Activated T-helper 17 cell treated with anti-CD3 and anti-CD28 coated beads, Interleukin-2, amount 50 U/mL, for 72 hours (primary cell): ENCODE measurements at regions not wholly inside any gene's neighbourhood (a gene's known extent, or its start where the extent isn't known, plus 50 kb on each side); places are given as distances from the start of the nearest gene placed in this dataset.

Source experiments
- ATAC-seq: fragments of 150-1000 bp; cut with Tn5 transposase; replicated peaks from 2 replicates; pipeline ENCODE4 v1.10.0; 2021; ENCODE audit warnings: mild to moderate bottlenecking, moderate library complexity
- H3K27ac Mint-ChIP-seq: one replicate; pipeline ENCODE4 v1.8.0; 2022; ENCODE audit warnings: mixed read lengths
- H3K27me3 Mint-ChIP-seq: one replicate; pipeline ENCODE4 v1.8.0; 2022; ENCODE audit warnings: mixed read lengths
- H3K36me3 Mint-ChIP-seq: one replicate; pipeline ENCODE4 v1.8.0; 2022; ENCODE audit warnings: low read depth, mild to moderate bottlenecking, mixed read lengths
- H3K4me1 Mint-ChIP-seq: one replicate; pipeline ENCODE4 v1.8.0; 2022; ENCODE audit warnings: mixed read lengths
- H3K4me3 Mint-ChIP-seq: one replicate; pipeline ENCODE4 v1.8.0; 2022; ENCODE audit warnings: mild to moderate bottlenecking, mixed read lengths
- H3K9me3 Mint-ChIP-seq: one replicate; pipeline ENCODE4 v1.8.0; 2022; ENCODE audit warnings: mixed read lengths

GRCh38 chr11:80486678-80487077, 1045.8 kb upstream of the TENM4 start:
- Mint-ChIP-seq H3K4me1 (no peaks in the 10 kb centered on the region), H3K9me3 (peaks cover 17% of the 10 kb centered on the region), H3K27ac (no peak overlapping the region), H3K4me3 (no peak overlapping the region), H3K27me3 (no peaks in the 10 kb centered on the region), H3K36me3 (no peaks in the 10 kb centered on the region)
- ATAC-seq: no peak

- H3K4me1 Mint-ChIP-seq: no peaks in the 10 kb centered on the region
Observed at GRCh38 chr11:80477178-80477577, 1036.3 kb upstream of the TENM4 start.

GRCh38 chr11:80473562-80473961, 1032.7 kb upstream of the TENM4 start:
- no peak overlapping the region for H3K27ac Mint-ChIP-seq
- no peaks in the 10 kb centered on the region for H3K27me3 Mint-ChIP-seq
- no peak for ATAC-seq
- H3K4me1 Mint-ChIP-seq: no peaks in the 10 kb centered on the region
- no peak overlapping the region for H3K4me3 Mint-ChIP-seq
- H3K36me3 Mint-ChIP-seq: no peaks in the 10 kb centered on the region
- H3K9me3 Mint-ChIP-seq: peaks cover 13% of the 10 kb centered on the region

More at GRCh38 chr11:80477178-80477577, 1036.3 kb upstream of the TENM4 start:
- no peak for ATAC-seq
- Mint-ChIP-seq H3K36me3 (no peaks in the 10 kb centered on the region), H3K27ac (no peak overlapping the region), H3K9me3 (peaks cover 12% of the 10 kb centered on the region), H3K4me3 (no peak overlapping the region), H3K27me3 (no peaks in the 10 kb centered on the region)

GRCh38 chr11:80469871-80470270, 1029.0 kb upstream of the TENM4 start:
- H3K36me3 Mint-ChIP-seq: no peaks in the 10 kb centered on the region
- no peak overlapping the region for H3K27ac Mint-ChIP-seq
- no peaks in the 10 kb centered on the region for H3K4me1 Mint-ChIP-seq
- H3K27me3 Mint-ChIP-seq: no peaks in the 10 kb centered on the region
- peaks cover 28% of the 10 kb centered on the region for H3K9me3 Mint-ChIP-seq
- H3K4me3 Mint-ChIP-seq: no peak overlapping the region
- no peak for ATAC-seq

- no peak for ATAC-seq
- Mint-ChIP-seq H3K27ac (no peak overlapping the region), H3K4me3 (no peak overlapping the region), H3K27me3 (no peaks in the 10 kb centered on the region), H3K9me3 (peaks cover 27% of the 10 kb centered on the region), H3K4me1 (no peaks in the 10 kb centered on the region), H3K36me3 (no peaks in the 10 kb centered on the region)
Observed at GRCh38 chr11:80466570-80466969, 1025.7 kb upstream of the TENM4 start.

GRCh38 chr11:80462211-80462610, 1021.4 kb upstream of the TENM4 start:
- H3K27ac Mint-ChIP-seq: no peak overlapping the region
- no peak for ATAC-seq
- no peak overlapping the region for H3K4me3 Mint-ChIP-seq
- no peaks in the 10 kb centered on the region for H3K27me3 Mint-ChIP-seq
- no peaks in the 10 kb centered on the region for H3K4me1 Mint-ChIP-seq
- no peaks in the 10 kb centered on the region for H3K36me3 Mint-ChIP-seq
- H3K9me3 Mint-ChIP-seq: peaks cover 29% of the 10 kb centered on the region

- Mint-ChIP-seq H3K9me3 (peaks cover 22% of the 10 kb centered on the region), H3K36me3 (no peaks in the 10 kb centered on the region), H3K27ac (no peak overlapping the region), H3K27me3 (no peaks in the 10 kb centered on the region), H3K4me3 (no peak overlapping the region), H3K4me1 (no peaks in the 10 kb centered on the region)
- no peak for ATAC-seq
Observed at GRCh38 chr11:80458376-80458775, 1017.5 kb upstream of the TENM4 start.

GRCh38 chr11:80457823-80458222, 1017.0 kb upstream of the TENM4 start:
- H3K4me1 Mint-ChIP-seq: no peaks in the 10 kb centered on the region
- H3K9me3 Mint-ChIP-seq: peaks cover 22% of the 10 kb centered on the region
- no peak for ATAC-seq
- H3K36me3 Mint-ChIP-seq: no peaks in the 10 kb centered on the region
- no peak overlapping the region for H3K4me3 Mint-ChIP-seq
- no peaks in the 10 kb centered on the region for H3K27me3 Mint-ChIP-seq
- no peak overlapping the region for H3K27ac Mint-ChIP-seq

- ATAC-seq: no peak
- Mint-ChIP-seq H3K4me1 (no peaks in the 10 kb centered on the region), H3K4me3 (no peak overlapping the region), H3K27ac (no peak overlapping the region), H3K27me3 (no peaks in the 10 kb centered on the region), H3K9me3 (peaks cover 27% of the 10 kb centered on the region), H3K36me3 (no peaks in the 10 kb centered on the region)
Observed at GRCh38 chr11:80455818-80456217, 1015.0 kb upstream of the TENM4 start.

- H3K27ac Mint-ChIP-seq: no peak overlapping the region
- peaks cover 24% of the 10 kb centered on the region for H3K9me3 Mint-ChIP-seq
- no peaks in the 10 kb centered on the region for H3K4me1 Mint-ChIP-seq
- no peak for ATAC-seq
- no peaks in the 10 kb centered on the region for H3K27me3 Mint-ChIP-seq
- no peaks in the 10 kb centered on the region for H3K36me3 Mint-ChIP-seq
- no peak overlapping the region for H3K4me3 Mint-ChIP-seq
Observed at GRCh38 chr11:80451105-80451504, 1010.3 kb upstream of the TENM4 start.

GRCh38 chr11:80448709-80449108, 1007.9 kb upstream of the TENM4 start:
- Mint-ChIP-seq H3K9me3 (peaks cover 20% of the 10 kb centered on the region), H3K4me1 (no peaks in the 10 kb centered on the region), H3K36me3 (no peaks in the 10 kb centered on the region), H3K27ac (no peak overlapping the region), H3K4me3 (no peak overlapping the region), H3K27me3 (no peaks in the 10 kb centered on the region)
- no peak for ATAC-seq

- Mint-ChIP-seq H3K27me3 (no peaks in the 10 kb centered on the region), H3K27ac (no peak overlapping the region), H3K4me1 (no peaks in the 10 kb centered on the region), H3K36me3 (no peaks in the 10 kb centered on the region), H3K4me3 (no peak overlapping the region), H3K9me3 (peaks cover 24% of the 10 kb centered on the region)
- no peak for ATAC-seq
Observed at GRCh38 chr11:80443177-80443576, 1002.3 kb upstream of the TENM4 start.

GRCh38 chr11:80441821-80442220, 1001.0 kb upstream of the TENM4 start:
- H3K36me3 Mint-ChIP-seq: no peaks in the 10 kb centered on the region
- peaks cover 22% of the 10 kb centered on the region for H3K9me3 Mint-ChIP-seq
- H3K27me3 Mint-ChIP-seq: no peaks in the 10 kb centered on the region
- no peak overlapping the region for H3K4me3 Mint-ChIP-seq
- H3K27ac Mint-ChIP-seq: no peak overlapping the region
- ATAC-seq: no peak
- no peaks in the 10 kb centered on the region for H3K4me1 Mint-ChIP-seq

- Mint-ChIP-seq H3K36me3 (no peaks in the 10 kb centered on the region), H3K9me3 (peaks cover 12% of the 10 kb centered on the region), H3K27ac (no peak overlapping the region), H3K4me1 (no peaks in the 10 kb centered on the region), H3K27me3 (no peaks in the 10 kb centered on the region), H3K4me3 (no peak overlapping the region)
- no peak for ATAC-seq
Observed at GRCh38 chr11:80440835-80441234, 1000.0 kb upstream of the TENM4 start.

GRCh38 chr11:80436547-80436946, 995.7 kb upstream of the TENM4 start:
- no peaks in the 10 kb centered on the region for H3K4me1 Mint-ChIP-seq
- H3K4me3 Mint-ChIP-seq: no peak overlapping the region
- H3K36me3 Mint-ChIP-seq: no peaks in the 10 kb centered on the region
- H3K27me3 Mint-ChIP-seq: no peaks in the 10 kb centered on the region
- ATAC-seq: no peak
- H3K27ac Mint-ChIP-seq: no peak overlapping the region
- H3K9me3 Mint-ChIP-seq: peaks cover 21% of the 10 kb centered on the region

- Mint-ChIP-seq H3K4me1 (no peaks in the 10 kb centered on the region), H3K4me3 (no peak overlapping the region), H3K36me3 (no peaks in the 10 kb centered on the region), H3K27ac (no peak overlapping the region), H3K9me3 (peaks cover 22% of the 10 kb centered on the region), H3K27me3 (no peaks in the 10 kb centered on the region)
- no peak for ATAC-seq
Observed at GRCh38 chr11:80435345-80435744, 994.5 kb upstream of the TENM4 start.
